ENCODE measurements at regions not wholly inside any gene's neighbourhood (a gene's known extent, or its start where the extent isn't known, plus 50 kb on each side); places are given as distances from the start of the nearest gene placed in this dataset.
A peak's percentile ranks its signal among the peaks of the same experiment; 100 is the strongest.

DNA sequence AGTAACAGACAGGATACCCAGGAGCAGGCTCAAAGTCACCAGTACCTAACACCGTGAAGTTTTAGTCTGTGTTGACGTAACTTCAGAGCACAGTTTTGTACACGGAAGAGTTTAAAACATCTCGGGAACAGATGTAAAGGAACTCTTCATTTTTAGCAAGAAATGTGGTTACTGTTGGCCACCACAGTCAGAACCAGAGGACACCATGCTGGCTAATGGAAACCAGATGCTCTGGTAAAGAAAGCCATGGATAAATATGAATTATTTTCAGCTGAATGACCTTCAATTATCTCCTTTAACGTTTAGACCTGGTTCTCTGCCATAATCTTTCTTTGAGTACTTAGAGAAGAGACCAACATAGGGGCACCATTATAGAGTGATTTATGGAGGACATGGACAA, 115.9 kb downstream of the NTMT2 start:
- ATAC-seq = no peak
- Histone ChIP-seq H3K36me3 (no peaks in the 10 kb centered on the region), H3K4me3 (no peak overlapping the region), H3K27me3 (no peaks in the 10 kb centered on the region), H3K4me1 (peaks cover 0 to 13% (median 3%) of the 10 kb centered on the region in 12 donors), H3K9me3 (peaks cover 0 to 5% (median 0%) of the 10 kb centered on the region in 12 donors), H3K27ac (peak overlapping the region in 4 of 12 donors; percentile 15 to 47 (median 28))
- TF ChIP-seq, protein P1, sequence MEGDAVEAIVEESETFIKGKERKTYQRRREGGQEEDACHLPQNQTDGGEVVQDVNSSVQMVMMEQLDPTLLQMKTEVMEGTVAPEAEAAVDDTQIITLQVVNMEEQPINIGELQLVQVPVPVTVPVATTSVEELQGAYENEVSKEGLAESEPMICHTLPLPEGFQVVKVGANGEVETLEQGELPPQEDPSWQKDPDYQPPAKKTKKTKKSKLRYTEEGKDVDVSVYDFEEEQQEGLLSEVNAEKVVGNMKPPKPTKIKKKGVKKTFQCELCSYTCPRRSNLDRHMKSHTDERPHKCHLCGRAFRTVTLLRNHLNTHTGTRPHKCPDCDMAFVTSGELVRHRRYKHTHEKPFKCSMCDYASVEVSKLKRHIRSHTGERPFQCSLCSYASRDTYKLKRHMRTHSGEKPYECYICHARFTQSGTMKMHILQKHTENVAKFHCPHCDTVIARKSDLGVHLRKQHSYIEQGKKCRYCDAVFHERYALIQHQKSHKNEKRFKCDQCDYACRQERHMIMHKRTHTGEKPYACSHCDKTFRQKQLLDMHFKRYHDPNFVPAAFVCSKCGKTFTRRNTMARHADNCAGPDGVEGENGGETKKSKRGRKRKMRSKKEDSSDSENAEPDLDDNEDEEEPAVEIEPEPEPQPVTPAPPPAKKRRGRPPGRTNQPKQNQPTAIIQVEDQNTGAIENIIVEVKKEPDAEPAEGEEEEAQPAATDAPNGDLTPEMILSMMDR (IDR thresholded peaks at IDR 0.05) = no peak
- TF ChIP-seq POLR2A (IDR thresholded peaks at IDR 0.05) = no peak
- DNase-seq = no peak
- WGBS, 4 donors = 51 to 70% (median 60%) methylated on average over 5 of the region's 5 CpGs
- intact Hi-C loops (cut with DNase I) = no loop called here

DNA sequence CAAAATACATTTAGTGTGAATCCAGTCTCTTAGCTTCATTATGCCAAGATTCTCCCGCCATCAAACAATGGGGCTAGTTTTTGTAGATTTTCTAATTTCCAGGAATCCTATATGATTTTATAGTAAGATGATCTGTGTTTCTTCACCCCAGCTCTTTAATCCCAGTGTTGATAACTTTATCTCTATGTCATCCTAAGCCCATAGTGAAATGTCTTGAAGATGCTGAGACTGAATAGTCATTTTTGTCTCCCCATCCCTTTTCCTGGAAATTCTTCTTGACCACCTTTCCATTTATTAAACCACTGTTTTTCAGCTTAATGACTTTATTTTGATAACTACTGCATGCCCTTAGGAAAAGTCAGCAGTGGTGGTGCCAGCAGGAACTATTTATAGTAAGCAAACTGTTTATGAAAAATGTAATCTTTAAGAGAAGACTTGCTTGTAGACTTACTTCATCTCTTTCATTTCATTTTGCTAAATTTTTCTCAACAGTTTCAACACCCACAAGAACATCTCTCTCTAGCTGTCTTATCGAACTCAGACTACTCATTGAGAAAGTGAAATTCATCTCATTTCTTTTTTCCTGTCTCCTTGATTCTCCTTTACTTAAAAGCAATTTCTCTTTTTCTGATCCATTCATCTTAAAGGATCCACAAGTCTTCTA, 116.6 kb downstream of the NTMT2 start:
- TF ChIP-seq POLR2A (IDR thresholded peaks at IDR 0.05) = no peak
- TF ChIP-seq, protein P1 (IDR thresholded peaks at IDR 0.05) = no peak
- WGBS, 4 donors = 78 to 87% (median 81%) methylated on average over 2 of the region's 2 CpGs
- H3K4me3 ChIP-seq = no peak overlapping the region
- H3K4me1 ChIP-seq = peaks cover 0 to 13% (median 3%) of the 10 kb centered on the region in 12 donors
- no peaks in the 10 kb centered on the region for H3K27me3 ChIP-seq
- peak overlapping the region in 5 of 12 donors; percentile 10 to 58 (median 29) for H3K27ac ChIP-seq
- peaks cover 0 to 5% (median 0%) of the 10 kb centered on the region in 12 donors for H3K9me3 ChIP-seq
- no peak for ATAC-seq
- DNase-seq = no peak
- H3K36me3 ChIP-seq = no peaks in the 10 kb centered on the region
- intact Hi-C loops (cut with DNase I) = no loop called here

DNA sequence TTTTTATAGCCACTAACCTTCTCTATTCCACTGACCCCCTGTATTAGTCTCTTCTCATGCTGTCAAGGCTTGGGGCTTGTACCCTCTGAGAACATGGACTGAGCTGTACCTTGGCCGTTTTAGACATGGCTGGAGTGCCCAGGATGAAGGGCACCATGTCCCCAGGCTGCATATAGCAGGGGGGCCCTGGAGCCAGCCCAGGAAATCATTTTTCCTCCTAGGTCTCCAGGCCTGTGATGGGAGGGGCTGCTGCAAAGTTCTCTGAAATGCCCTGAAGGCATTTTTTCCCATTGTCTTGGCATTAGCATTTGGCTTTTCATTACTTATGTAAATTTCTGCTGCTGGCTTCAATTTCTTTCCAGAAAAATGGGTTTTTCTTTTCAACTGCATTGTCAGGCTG, 119.5 kb downstream of the NTMT2 start:
- ATAC-seq (no peak), DNase-seq (no peak)
- Histone ChIP-seq H3K9me3 (peaks cover 0 to 5% (median 0%) of the 10 kb centered on the region in 12 donors), H3K4me3 (no peak overlapping the region), H3K4me1 (peaks cover 0 to 13% (median 3%) of the 10 kb centered on the region in 12 donors), H3K36me3 (no peaks in the 10 kb centered on the region), H3K27me3 (no peaks in the 10 kb centered on the region), H3K27ac (no peak overlapping the region)
- 59 to 75% (median 68%) methylated on average over 1 of the region's 1 CpG for WGBS, 4 donors
- no peak for TF ChIP-seq POLR2A (IDR thresholded peaks at IDR 0.05)
- TF ChIP-seq, protein P1 (IDR thresholded peaks at IDR 0.05) = no peak
- intact Hi-C loops (cut with DNase I) = no loop called here

DNA sequence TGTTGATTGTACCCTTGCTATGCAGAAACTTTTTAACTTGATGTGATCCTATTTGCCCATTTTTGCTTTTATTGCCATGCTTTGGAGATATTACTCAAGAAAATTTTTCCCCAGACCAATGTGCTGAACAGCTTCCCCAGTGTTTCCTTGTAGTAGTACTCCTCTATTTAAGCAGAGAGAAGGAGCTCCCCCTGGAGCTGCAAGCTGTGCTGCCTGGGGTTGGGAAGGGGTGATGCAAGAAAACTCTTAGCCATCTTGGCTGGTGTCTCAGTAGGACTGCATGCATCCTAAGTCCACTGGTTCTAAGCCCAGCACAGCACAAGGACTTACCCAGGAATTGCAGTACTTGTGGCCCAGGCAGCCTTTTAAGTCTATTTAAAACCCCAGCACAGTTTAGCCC, 121.6 kb downstream of the NTMT2 start:
- Histone ChIP-seq H3K4me3 (no peak overlapping the region), H3K9me3 (no peaks in the 10 kb centered on the region), H3K27ac (no peak overlapping the region), H3K36me3 (no peaks in the 10 kb centered on the region), H3K4me1 (peaks cover 0 to 18% (median 3%) of the 10 kb centered on the region in 12 donors), H3K27me3 (no peaks in the 10 kb centered on the region)
- no peak for DNase-seq
- TF ChIP-seq, protein P1 (IDR thresholded peaks at IDR 0.05) = peak in 2 of 12 donors; percentile 3 to 9
- no peak for TF ChIP-seq POLR2A (IDR thresholded peaks at IDR 0.05)
- intact Hi-C loops (cut with DNase I) = no loop called here
- ATAC-seq = peak in 1 of 4 donors; percentile 33

All from heart left ventricle (tissue), 16 donors.